AG10803 (cell line): ENCODE measurements at regions not wholly inside any gene's neighbourhood (a gene's known extent, or its start where the extent isn't known, plus 50 kb on each side); places are given as distances from the start of the nearest gene placed in this dataset.
"Not testable (repeated sequence)": the region's sequence is repeated elsewhere in the genome, so short reads cannot be mapped to it uniquely, and the experiment has no call there.

Experiments
- DNase-seq: peaks from one replicate; pipeline ENCODE4 v3.0.0; 2010; ENCODE audit warnings: low read depth
- H3K4me3 ChIP-seq: 2 replicates; pipeline ENCODE4 v1.5.1; 2011; ENCODE audit warnings: mild to moderate bottlenecking, low read length, control low read depth
- TF ChIP-seq, protein P1 (sequence below): conservative IDR thresholded peaks from 2 replicates; pipeline ENCODE4 v1.5.1; 2011; ENCODE audit warnings: mild to moderate bottlenecking, low read length, control low read depth, inconsistent platforms

- H3K4me3 ChIP-seq, result no peak overlapping the region
- no peak for DNase-seq
- TF ChIP-seq, protein P1, sequence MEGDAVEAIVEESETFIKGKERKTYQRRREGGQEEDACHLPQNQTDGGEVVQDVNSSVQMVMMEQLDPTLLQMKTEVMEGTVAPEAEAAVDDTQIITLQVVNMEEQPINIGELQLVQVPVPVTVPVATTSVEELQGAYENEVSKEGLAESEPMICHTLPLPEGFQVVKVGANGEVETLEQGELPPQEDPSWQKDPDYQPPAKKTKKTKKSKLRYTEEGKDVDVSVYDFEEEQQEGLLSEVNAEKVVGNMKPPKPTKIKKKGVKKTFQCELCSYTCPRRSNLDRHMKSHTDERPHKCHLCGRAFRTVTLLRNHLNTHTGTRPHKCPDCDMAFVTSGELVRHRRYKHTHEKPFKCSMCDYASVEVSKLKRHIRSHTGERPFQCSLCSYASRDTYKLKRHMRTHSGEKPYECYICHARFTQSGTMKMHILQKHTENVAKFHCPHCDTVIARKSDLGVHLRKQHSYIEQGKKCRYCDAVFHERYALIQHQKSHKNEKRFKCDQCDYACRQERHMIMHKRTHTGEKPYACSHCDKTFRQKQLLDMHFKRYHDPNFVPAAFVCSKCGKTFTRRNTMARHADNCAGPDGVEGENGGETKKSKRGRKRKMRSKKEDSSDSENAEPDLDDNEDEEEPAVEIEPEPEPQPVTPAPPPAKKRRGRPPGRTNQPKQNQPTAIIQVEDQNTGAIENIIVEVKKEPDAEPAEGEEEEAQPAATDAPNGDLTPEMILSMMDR, result no peak
Observed at GRCh38 chr9:80787636-80788035, 901.7 kb downstream of the TLE1 start.

- TF ChIP-seq, protein P1, result no peak
- no peak for DNase-seq
- H3K4me3 ChIP-seq, result no peak overlapping the region
Observed at GRCh38 chr9:80784647-80785046, 904.7 kb downstream of the TLE1 start.

DNA sequence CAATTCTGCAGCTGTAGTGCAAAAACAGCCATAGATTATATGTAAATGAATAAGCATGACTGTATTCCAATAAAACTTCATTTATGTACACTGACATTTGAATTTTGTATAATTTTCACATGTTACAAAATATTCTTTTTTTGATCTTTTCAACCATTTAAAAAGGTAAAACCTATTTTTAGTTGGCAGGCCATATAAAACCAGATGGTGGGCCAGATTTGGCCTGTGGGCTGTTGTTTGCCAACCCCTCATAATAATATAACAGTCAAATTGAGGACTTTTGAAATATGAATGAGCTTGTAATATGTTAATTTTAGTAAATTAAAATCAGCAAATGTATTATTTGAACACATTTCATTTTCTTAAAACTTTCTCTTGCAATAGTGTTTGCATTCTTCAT, 913.4 kb downstream of the TLE1 start:
- H3K4me3 ChIP-seq, result no peak overlapping the region
- DNase-seq, result no peak
- TF ChIP-seq, protein P1, result no peak

DNA sequence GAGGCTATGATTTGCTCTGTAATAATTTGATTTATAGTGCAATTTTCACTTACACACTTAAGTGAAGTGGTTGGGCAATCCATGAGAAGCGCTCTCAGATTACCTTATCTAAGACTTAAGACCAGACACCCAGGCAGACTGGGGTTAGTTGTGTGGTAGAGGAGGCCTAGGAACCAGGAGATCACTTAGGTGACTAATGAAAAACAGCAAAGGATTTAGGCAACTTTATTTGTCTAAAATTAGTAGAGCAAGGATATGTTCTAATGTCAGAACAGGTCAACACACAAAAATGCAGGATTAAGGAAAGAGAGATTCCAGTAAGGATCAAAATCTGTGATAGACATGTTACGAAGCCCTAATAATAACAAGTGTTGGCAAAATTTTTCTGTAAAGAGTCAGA, 913.8 kb downstream of the TLE1 start:
- no peak overlapping the region for H3K4me3 ChIP-seq
- DNase-seq, result no peak
- TF ChIP-seq, protein P1, result no peak

DNA sequence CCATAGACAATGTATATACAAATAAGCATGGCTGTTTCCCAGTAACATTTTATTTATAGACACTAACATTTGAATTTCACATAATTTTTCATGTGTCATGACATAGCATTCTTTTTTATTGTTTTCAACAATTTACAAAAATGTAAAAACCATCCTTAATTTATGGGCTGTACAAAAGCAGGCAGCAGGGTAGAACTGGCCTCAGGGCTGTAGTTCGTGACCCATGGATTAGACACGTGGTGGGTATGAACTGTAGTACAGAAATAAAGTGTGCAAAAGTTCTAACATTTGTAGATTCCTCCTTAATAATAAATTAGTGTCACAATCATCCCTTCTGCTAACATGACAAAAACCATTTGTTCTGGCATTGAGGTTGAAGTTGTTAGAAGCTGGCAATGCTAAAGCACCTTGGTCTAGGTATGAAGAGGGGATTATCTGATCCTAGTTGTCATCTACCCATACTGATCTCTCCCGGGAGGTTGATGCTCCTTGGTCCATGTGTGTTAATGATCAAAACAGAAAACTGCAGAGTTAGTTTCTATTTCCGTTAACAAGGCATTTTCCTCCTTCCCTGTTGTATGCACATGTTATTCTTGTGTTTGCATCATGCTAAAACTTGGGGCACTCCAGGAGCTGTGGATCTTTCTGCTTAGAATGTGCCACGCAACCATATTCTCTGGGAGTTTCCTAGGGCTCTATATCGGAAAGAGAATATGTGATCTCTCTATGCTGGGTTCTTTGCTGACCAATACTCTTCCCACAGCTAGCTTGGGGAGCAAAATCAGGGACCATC, 917.6 kb downstream of the TLE1 start:
- TF ChIP-seq, protein P1, result no peak
- DNase-seq, result no peak
- H3K4me3 ChIP-seq, result no peak overlapping the region

DNA sequence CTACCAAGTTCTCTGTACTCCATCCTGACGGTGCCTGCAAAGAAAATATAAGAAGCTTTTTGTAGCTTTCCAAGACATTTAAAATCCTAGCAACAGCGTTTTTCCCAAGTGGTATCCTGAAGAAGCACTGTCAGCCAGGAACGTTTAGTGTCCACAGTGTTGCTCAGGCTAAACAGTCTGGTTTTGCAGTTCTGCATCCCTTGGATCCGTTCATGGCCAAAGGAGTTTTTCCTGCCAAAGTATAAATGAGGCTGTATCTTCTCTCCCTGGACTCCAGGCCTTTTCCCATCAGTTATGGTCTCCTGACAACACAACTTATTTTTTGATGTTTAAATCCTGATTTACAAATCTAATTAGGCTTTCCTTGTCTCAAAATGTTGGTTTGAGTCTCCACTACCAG, 925.8 kb downstream of the TLE1 start:
- no peak for DNase-seq
- TF ChIP-seq, protein P1, result no peak
- no peak overlapping the region for H3K4me3 ChIP-seq

DNA sequence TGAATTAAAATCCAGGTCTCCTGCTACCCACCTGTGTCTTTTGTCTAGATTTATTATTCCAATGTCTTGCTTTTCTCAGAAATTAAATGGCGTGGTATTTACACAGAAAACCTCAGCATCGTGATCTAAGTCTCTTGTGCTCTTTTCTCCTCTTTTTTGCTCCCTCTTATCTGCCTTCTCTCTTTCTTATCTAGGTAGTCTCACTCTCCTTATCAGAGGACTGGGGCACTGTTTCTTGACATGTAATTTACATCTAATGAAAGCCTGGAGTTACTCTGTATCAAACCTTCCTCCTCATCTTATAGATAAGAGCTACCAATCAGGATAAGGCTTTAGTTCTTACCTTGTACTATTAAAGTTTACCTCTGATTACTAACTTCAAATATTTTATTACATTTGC, 933.8 kb downstream of the TLE1 start:
- DNase-seq, result no peak
- TF ChIP-seq, protein P1, result no peak
- no peak overlapping the region for H3K4me3 ChIP-seq

GRCh38 chr9:80747056-80747455, 942.3 kb downstream of the TLE1 start:
- DNase-seq, result not testable (repeated sequence)

More at GRCh38 chr9:80747056-80747455, 942.3 kb downstream of the TLE1 start:
- not testable (repeated sequence) for H3K4me3 ChIP-seq
